Vagina (tissue), 2 donors: ENCODE measurements at regions not wholly inside any gene's neighbourhood (a gene's known extent, or its start where the extent isn't known, plus 50 kb on each side); places are given as distances from the start of the nearest gene placed in this dataset.

Experiments
- POLR2A ChIP-seq, 2 donors: fragments of 450-650 bp; IDR thresholded peaks; one replicate each; pipeline ENCODE4 v1.6.1; 2017; ENCODE audit warnings: antibody characterized with exemption in 2 of 2, mild to moderate bottlenecking in 2 of 2, moderate library complexity in 2 of 2
- POLR2AphosphoS5 ChIP-seq, 2 donors: sonication (generic); formaldehyde crosslinking; IDR thresholded peaks; one replicate each; pipeline ENCODE4 v1.9.0; 2017; ENCODE audit warnings: antibody characterized with exemption in 2 of 2, mild to moderate bottlenecking in 2 of 2, low read depth in 1 of 2; ENCODE audit not compliant: insufficient read depth in 1 of 2
- TF ChIP-seq, protein P1 (sequence below), 3 experiments: fragments of 450-650 bp in 2 of 3; fragments of 200-600 bp in 1 of 3; sonication (generic) in 1 of 3; IDR thresholded peaks; one replicate each; pipeline ENCODE4 v1.5.1; 2017 to 2019; ENCODE audit warnings: antibody characterized with exemption in 3 of 3, mild to moderate bottlenecking in 2 of 3, moderate library complexity in 2 of 3

DNA sequence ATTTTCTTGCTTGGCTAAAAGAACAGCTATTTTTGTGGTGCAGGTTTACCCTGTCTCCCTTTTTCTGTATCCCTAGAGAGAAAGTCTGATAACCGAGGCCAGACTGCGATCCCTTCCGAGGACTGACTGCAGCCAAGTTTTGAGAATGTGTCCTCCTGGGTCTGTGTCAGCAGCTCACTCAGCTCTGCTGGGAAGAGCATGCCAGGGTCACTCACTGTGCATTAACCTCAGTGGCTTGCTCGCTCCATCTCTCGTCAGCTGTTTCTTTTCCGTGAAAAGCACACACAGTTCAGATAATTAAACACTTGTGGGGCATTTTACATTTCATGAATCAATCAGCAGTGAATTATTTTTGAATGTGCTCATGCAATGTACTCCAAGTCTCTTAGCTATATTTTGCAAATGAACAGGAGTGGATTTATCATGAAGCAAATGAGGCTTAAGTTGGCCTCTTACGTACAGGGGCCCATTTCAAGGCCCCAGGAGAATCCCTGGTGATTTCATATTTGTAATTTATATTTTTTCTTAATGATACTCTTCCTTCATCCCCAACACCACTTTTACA is 252.1 kb downstream of the SMARCA2 start:
- no peak for TF ChIP-seq POLR2A (IDR thresholded peaks at IDR 0.05)
- TF ChIP-seq, protein P1, sequence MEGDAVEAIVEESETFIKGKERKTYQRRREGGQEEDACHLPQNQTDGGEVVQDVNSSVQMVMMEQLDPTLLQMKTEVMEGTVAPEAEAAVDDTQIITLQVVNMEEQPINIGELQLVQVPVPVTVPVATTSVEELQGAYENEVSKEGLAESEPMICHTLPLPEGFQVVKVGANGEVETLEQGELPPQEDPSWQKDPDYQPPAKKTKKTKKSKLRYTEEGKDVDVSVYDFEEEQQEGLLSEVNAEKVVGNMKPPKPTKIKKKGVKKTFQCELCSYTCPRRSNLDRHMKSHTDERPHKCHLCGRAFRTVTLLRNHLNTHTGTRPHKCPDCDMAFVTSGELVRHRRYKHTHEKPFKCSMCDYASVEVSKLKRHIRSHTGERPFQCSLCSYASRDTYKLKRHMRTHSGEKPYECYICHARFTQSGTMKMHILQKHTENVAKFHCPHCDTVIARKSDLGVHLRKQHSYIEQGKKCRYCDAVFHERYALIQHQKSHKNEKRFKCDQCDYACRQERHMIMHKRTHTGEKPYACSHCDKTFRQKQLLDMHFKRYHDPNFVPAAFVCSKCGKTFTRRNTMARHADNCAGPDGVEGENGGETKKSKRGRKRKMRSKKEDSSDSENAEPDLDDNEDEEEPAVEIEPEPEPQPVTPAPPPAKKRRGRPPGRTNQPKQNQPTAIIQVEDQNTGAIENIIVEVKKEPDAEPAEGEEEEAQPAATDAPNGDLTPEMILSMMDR (IDR thresholded peaks at IDR 0.05), result no peak
- no peak for TF ChIP-seq POLR2AphosphoS5 (IDR thresholded peaks at IDR 0.05; ENCODE audit: insufficient read depth in 1 of 2, low read depth in 1 of 2)
